NT2/D1 (cell line): ENCODE measurements at regions not wholly inside any gene's neighbourhood (a gene's known extent, or its start where the extent isn't known, plus 50 kb on each side); places are given as distances from the start of the nearest gene placed in this dataset.

Experiments
- SUZ12 ChIP-seq: IDR thresholded peaks from 2 replicates; pipeline ENCODE4 v1.6.1; 2011; ENCODE audit not compliant: insufficient read length, insufficient read depth; ENCODE audit errors: extremely low read depth
- YY1 ChIP-seq: IDR thresholded peaks from 2 replicates; pipeline ENCODE4 v1.6.1; 2011; ENCODE audit not compliant: insufficient read length, insufficient read depth
- ZNF274 ChIP-seq: IDR thresholded peaks from 2 replicates; pipeline ENCODE4 v1.6.1; 2011; ENCODE audit warnings: mild to moderate bottlenecking, low read depth, low read length

DNA sequence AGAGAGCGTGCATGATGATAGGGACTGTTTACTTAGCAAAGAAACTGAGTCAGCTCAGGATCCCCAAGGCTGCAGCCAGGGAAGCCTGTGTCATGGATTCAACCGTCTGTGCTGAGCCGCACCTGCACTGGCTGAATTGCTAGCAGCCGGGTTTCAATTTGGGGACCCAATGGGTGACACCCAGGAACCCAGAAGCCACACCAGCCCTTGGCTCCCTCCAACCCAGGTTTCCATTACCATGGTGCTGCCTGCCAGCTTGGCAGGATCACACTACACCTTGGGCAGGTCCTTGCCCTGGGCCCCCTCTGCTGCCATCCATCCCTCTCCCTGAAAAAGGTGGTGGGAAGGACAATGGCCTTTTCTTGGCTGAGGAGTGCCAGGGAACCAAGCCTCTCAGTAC is 64.0 kb upstream of the CLDN14 start:
- TF ChIP-seq ZNF274 (no peak), YY1 (no peak), SUZ12 (no peak)
